Activated naive CD4-positive, alpha-beta T cell treated with anti-CD3 and anti-CD28 coated beads, Interleukin-2, amount 50 U/mL, for 72 hours (primary cell): ENCODE measurements at regions not wholly inside any gene's neighbourhood (a gene's known extent, or its start where the extent isn't known, plus 50 kb on each side); places are given as distances from the start of the nearest gene placed in this dataset.

Source experiments
- ATAC-seq, 2 donors: fragments of 150-1000 bp; cut with Tn5 transposase; 2 replicates each; pipeline ENCODE4 v1.10.0; 2021; ENCODE audit warnings: mild to moderate bottlenecking in 2 of 2, moderate library complexity in 2 of 2
- DNase-seq, 2 donors: peaks; one replicate each; pipeline ENCODE4 v3.0.0; 2021 to 2022; ENCODE audit warnings: low spot score in 2 of 2
- H3K27ac Mint-ChIP-seq, 2 donors: one replicate each; pipeline ENCODE4 v1.8.0; 2022; ENCODE audit warnings: mild to moderate bottlenecking in 2 of 2, mixed read lengths in 2 of 2
- H3K36me3 Mint-ChIP-seq, 2 donors: one replicate each; pipeline ENCODE4 v1.8.0; 2022; ENCODE audit warnings: mixed read lengths in 2 of 2
- H3K9me3 Mint-ChIP-seq, 2 donors: one replicate each; pipeline ENCODE4 v1.8.0; 2022; ENCODE audit warnings: mixed read lengths in 2 of 2

- Mint-ChIP-seq H3K36me3 (peaks cover 0 to 8% of the 10 kb centered on the region in 2 donors), H3K27ac (no peak overlapping the region), H3K9me3 (peaks cover 0 to 13% of the 10 kb centered on the region in 2 donors)
- ATAC-seq = no peak
- DNase-seq = no peak
These were observed 541.6 kb upstream of the FZD8 start for GRCh38 chr10:36183726-36184125.

DNA sequence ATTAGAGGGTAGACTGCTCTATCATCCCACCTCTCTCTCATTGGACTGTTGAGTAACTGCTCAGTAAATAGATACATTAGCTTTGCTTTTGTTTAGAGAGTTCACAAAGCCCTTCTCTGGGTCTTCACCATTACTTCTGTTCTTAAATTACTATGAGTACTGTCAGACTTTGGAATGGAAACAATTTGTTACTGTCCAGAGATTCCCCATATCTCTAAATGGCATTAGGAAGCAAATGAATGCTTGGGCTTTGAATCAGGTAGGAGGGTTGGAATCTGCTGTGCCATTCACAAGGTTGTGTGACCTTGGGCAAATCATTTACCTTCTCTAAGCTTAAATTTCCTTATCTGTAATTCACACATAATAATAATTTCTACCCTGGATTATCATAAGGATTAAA lies 541.0 kb upstream of the FZD8 start:
- ATAC-seq (no peak), DNase-seq (no peak)
- peaks cover 2 to 15% of the 10 kb centered on the region in 2 donors for H3K9me3 Mint-ChIP-seq
- no peak overlapping the region for H3K27ac Mint-ChIP-seq
- H3K36me3 Mint-ChIP-seq = peaks cover 0 to 8% of the 10 kb centered on the region in 2 donors

- no peak for DNase-seq
- Mint-ChIP-seq H3K36me3 (peaks cover 0 to 5% of the 10 kb centered on the region in 2 donors), H3K27ac (no peak overlapping the region), H3K9me3 (peaks cover 5 to 14% of the 10 kb centered on the region in 2 donors)
- no peak for ATAC-seq
These were observed 540.5 kb upstream of the FZD8 start for GRCh38 chr10:36182606-36183005.

DNA sequence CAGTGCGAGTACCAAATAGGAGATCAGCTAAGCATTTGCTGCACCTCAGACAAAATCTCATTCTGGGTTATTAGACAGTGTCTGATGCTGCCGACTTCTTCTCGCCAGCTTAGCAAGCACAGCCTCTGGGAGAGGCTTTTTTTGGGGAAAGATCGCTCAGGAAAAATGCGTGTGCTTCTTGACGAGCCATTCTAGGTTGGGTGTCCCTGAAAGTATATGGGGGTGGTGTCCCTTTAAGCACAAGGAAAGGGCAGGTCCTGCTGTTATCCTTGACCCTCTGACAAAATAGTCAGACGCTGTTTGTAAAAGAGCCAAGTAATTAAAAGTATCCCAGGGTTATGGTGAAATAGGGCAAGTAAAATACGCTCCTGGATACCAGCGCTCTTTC lies 540.1 kb upstream of the FZD8 start:
- Mint-ChIP-seq H3K36me3 (peaks cover 0 to under 1% of the 10 kb centered on the region in 2 donors), H3K9me3 (peaks cover 5 to 9% of the 10 kb centered on the region in 2 donors), H3K27ac (no peak overlapping the region)
- ATAC-seq (no peak), DNase-seq (no peak)

DNA sequence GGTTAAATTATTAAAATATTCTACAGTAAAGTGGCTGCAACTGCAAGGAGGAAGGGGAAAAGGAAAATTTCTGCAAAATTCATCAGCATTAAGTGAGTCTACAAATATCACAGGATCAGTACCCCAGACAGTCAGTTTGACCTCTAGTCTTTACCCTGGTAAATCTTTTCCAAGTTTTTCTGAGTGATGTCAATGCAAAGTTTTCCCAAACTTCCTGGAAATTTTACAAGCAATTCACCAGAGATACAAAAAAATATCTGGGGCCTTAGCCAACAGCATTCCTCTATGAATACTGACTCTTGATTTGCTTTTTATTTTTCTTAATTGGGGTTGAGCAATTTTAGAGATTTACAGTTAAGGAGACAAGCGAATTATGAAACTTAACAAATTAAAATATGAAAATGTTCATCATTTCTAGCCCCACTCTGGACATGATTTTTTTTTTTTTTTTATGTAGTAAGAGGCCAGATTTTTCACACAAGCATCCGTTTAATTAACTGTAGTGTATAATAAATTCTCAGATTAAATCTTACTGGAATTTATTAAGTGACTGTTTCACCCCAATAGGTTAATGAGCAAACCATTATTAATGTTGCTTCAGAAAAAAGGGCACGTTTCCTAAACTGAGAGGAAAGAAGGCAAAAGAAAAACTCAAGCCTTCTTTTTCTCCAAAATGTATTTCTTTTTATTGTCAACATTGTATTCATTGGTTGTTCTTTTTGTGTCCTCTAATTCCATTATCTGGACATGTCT lies 539.5 kb upstream of the FZD8 start:
- Mint-ChIP-seq H3K36me3 (no peaks in the 10 kb centered on the region), H3K9me3 (peaks cover 5 to 9% of the 10 kb centered on the region in 2 donors), H3K27ac (no peak overlapping the region)
- ATAC-seq (no peak), DNase-seq (no peak)

- Mint-ChIP-seq H3K27ac (no peak overlapping the region), H3K9me3 (peaks cover 5 to 15% of the 10 kb centered on the region in 2 donors), H3K36me3 (peaks cover 0 to 6% of the 10 kb centered on the region in 2 donors)
- ATAC-seq (no peak), DNase-seq (no peak)
These were observed 536.5 kb upstream of the FZD8 start for GRCh38 chr10:36178616-36179015.

DNA sequence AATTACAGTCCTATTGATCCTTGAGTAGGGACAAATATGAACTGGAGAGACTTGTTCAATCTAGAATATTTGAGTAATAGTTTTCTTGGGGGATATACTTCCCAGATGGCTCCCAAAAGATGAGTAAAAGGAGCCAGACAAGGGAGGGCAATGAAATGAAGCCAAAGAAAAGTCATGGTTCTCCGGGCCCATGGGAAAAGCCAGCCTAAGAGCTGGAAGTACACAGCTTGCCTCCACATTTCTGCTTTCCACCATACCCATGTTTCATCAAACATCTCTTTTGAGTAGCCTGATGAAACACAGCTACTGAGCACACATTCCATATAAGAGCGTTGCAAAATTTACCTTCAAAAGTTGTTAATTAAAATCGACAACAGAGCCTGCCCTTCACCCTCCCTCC lies 535.0 kb upstream of the FZD8 start:
- no peak for ATAC-seq
- DNase-seq = no peak
- Mint-ChIP-seq H3K27ac (no peak overlapping the region), H3K9me3 (peaks cover 5 to 15% of the 10 kb centered on the region in 2 donors), H3K36me3 (peaks cover 0 to 6% of the 10 kb centered on the region in 2 donors)

- ATAC-seq (no peak), DNase-seq (no peak)
- no peak overlapping the region for H3K27ac Mint-ChIP-seq
- peaks cover 0 to 6% of the 10 kb centered on the region in 2 donors for H3K36me3 Mint-ChIP-seq
- H3K9me3 Mint-ChIP-seq = peaks cover 5 to 15% of the 10 kb centered on the region in 2 donors
These were observed 533.9 kb upstream of the FZD8 start for GRCh38 chr10:36175954-36176353.

DNA sequence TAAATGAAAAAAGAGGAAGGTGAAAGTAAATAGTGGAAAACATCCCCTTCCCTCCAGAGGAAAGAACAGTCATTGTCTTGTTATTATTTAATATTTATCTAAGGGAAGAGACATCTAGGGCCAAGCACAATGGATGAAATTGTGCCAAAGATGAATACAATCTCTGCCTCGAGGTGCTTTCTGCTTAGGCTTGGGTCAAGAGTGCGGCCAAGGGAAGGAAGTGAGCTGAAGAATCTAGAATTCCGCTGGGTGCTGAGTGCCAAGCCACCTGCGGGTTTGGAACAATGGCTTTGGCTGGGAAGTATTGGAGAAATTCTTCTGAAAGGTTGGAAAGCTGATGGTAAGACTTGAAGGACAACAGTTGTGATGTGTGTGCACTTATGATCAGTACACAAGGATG lies 531.3 kb upstream of the FZD8 start:
- no peak overlapping the region for H3K27ac Mint-ChIP-seq
- no peak for ATAC-seq

GRCh38 chr10:36171953-36172940 lies 530.2 kb upstream of the FZD8 start:
- H3K9me3 Mint-ChIP-seq = peaks cover 0 to 18% of the 10 kb centered on the region in 2 donors

More for the DNA sequence above, 531.3 kb upstream of the FZD8 start:
- DNase-seq = no peak
- Mint-ChIP-seq H3K36me3 (peaks cover 0 to 6% of the 10 kb centered on the region in 2 donors), H3K9me3 (peaks cover 5 to 21% of the 10 kb centered on the region in 2 donors)

GRCh38 chr10:36171556-36171952 lies 529.5 kb upstream of the FZD8 start:
- H3K27ac Mint-ChIP-seq = no peak overlapping the region
- H3K9me3 Mint-ChIP-seq = peaks cover 0 to 18% of the 10 kb centered on the region in 2 donors
- ATAC-seq = no peak
- H3K36me3 Mint-ChIP-seq = peaks cover 0 to 6% of the 10 kb centered on the region in 2 donors
- DNase-seq = no peak

More at GRCh38 chr10:36171953-36172940, 530.2 kb upstream of the FZD8 start:
- H3K27ac Mint-ChIP-seq = no peak overlapping the region
- DNase-seq (no peak), ATAC-seq (no peak)
- peaks cover 0 to 6% of the 10 kb centered on the region in 2 donors for H3K36me3 Mint-ChIP-seq

- Mint-ChIP-seq H3K27ac (no peak overlapping the region), H3K9me3 (peaks cover 0 to 16% of the 10 kb centered on the region in 2 donors), H3K36me3 (peaks cover 0 to 6% of the 10 kb centered on the region in 2 donors)
- ATAC-seq = no peak
- DNase-seq = no peak
These were observed 528.9 kb upstream of the FZD8 start for GRCh38 chr10:36170943-36171501.

DNA sequence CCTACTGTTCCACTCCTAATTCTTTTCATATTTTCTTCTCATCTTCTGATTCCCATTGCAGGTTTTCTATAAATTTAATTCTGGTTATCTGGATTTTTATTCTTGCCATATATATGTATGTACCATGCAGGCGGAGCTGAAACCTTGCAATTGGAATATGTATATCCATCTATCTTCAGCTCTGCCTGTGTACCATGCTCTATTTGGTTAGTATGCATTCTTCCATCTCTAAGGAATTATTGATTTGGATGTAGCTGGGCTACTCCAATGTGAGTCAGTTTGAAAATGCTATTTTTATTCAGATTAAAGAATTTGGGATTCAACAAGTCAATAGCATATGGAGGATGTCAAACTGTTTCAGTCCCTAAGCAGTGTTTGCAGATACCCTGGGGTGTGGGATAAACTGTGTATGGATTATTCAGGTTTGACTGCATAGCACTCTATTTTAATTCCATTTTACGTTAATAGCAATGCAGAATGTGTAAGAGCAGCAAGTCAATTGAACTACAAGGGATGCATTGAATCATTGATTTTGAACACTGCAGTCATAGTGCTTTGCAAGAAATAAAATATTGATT lies 528.1 kb upstream of the FZD8 start:
- no peak for DNase-seq
- peaks cover 3 to 16% of the 10 kb centered on the region in 2 donors for H3K9me3 Mint-ChIP-seq
- H3K36me3 Mint-ChIP-seq = peaks cover 0 to 6% of the 10 kb centered on the region in 2 donors
- ATAC-seq = no peak
- no peak overlapping the region for H3K27ac Mint-ChIP-seq

GRCh38 chr10:36168777-36169176 lies 526.7 kb upstream of the FZD8 start:
- no peak for DNase-seq
- H3K9me3 Mint-ChIP-seq = peaks cover 10 to 18% of the 10 kb centered on the region in 2 donors
- ATAC-seq = no peak
- H3K27ac Mint-ChIP-seq = no peak overlapping the region
- H3K36me3 Mint-ChIP-seq = no peaks in the 10 kb centered on the region

DNA sequence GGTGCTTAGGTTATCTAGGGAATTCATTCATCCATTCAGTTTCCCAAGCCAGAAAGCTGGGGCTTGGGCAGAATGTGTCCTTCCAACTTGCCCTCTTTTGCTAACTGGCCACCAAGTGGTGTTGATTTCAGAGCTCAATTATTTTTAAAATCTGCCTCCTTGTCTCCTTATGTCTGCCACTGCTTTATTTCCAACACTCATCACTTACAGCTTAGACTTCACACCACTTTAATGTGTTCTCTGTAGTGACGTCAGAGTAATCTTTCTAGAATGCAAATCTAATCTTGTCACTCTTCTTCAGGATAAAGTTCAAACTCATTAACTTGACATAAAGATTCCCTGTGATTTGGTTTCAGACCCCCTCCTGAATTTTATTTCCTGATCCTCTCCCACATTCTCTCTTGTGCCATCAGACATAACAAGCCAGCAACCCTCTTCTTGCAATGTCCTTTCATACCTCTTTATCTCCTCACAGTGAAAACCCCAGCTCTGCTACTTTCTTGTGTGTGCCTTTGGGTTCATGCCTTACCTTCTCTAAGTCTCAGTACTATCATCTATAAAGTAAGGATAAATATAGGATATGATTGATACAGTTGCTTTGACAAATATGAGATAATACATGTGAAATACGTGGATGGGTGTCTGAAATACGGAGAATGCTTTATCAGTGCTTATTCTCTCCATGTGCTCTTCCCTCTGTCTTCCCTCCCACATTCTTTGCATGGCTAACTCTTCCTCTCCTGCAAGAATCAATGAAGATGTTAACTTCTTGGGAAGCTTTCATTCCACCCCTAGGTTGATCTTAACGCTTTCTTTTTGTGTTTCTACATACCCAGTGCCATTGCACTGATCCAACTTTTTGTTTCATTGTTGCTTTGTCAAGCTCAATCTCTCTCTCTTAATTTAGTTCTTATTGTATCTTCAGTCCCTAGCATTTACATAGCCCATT lies 522.7 kb upstream of the FZD8 start:
- Mint-ChIP-seq H3K36me3 (no peaks in the 10 kb centered on the region), H3K9me3 (peaks cover 10 to 18% of the 10 kb centered on the region in 2 donors), H3K27ac (no peak overlapping the region)
- DNase-seq (no peak), ATAC-seq (no peak)
